GM04503 (cell line): ENCODE measurements at regions not wholly inside any gene's neighbourhood (a gene's known extent, or its start where the extent isn't known, plus 50 kb on each side); places are given as distances from the start of the nearest gene placed in this dataset.
"Not testable (repeated sequence)": the region's sequence is repeated elsewhere in the genome, so short reads cannot be mapped to it uniquely, and the experiment has no call there.

Experiments used
- DNase-seq: peaks from one replicate; pipeline ENCODE4 v3.0.0-alpha.2; 2012; ENCODE audit warnings: low read depth

DNA sequence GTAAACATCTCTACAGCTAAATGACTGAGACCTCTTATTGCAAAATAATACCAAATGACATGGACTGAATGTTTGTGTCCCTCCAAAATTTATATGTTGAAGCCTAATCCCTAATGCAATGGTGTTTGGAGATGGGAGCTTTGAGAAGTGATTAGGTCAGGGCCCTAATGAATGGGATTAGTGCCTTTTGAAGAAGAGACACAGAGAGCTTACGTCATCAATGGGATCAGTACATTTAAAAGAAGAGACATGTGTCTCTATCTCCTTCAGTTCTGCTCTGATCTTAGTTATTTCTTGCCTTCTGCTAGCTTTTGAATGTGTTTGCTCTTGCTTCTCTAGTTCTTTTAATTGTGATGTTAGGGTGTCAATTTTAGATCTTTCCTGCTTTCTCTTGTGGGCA is 301.6 kb upstream of the FSTL5 start:
- not testable (repeated sequence) for DNase-seq

DNA sequence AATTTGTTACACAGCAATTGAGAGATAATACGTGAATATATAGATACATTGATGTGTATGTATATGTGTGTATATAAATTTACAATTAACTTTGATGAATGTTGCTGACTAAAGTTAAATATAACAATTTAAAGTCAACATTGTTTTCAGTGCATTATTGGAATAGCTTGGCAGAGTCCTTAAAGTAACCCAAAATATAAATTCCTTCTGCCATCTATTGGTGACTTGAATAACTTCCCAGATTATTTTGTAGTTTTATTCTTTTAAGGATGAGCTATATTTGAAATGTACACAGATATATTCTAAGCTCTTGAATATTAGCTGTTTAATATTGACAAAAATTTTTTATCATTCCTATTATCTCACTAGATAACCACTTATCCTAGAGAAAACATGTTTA is 298.2 kb upstream of the FSTL5 start:
- no peak for DNase-seq

DNA sequence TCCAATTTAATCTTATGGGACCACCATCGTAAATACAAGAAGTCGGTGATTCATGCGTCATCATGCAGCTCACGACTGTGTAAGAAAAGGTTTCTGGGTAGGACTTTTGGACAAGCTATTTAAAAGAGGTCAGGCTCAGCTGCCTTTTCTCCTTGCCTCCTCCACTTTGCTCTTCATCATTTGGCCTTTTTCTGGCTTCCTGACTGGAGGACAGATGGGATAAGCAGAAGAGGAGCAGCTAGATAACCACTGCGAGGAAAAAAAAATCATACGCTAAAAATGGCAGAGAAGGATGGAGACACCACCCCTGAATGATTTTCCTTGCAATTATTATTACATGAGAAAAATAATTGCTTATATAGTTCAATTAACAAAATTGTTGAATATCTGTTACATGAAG is 294.3 kb upstream of the FSTL5 start:
- DNase-seq: no peak

DNA sequence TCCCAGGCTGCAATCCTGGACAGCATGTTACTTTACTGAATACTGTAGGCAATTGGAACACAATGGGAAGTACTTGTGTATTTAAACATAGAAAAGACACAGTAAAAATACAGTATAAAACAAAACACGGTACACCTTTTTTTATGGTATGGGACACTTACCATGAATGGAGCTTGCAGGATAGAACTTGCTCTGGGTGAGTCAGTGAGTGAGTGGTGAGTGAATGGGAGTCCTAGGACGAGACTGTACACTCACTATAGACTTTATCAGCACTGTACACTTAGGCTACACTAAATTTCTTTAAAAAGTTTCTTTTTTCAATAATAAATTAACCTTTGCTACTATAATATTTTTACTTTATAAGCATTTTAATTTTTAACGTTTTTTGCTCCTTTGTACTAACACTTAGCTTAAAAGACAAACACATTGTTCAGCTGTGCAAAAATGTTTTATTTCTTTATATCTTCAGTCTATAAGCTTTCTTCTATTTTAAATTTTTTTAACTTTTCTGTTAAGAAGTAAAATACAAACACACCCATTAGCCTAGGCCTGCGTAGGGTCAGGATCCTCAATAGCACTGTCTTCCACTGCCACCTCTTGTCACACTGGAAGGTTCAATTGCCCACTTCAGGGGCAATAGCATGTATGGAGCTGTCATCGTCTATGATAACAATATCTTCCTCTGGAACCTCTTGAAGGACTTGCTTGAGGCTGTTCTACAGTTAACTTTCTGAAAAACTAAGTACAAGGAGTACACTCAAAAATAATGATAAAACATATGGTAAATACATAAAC is 293.5 kb upstream of the FSTL5 start:
- no peak for DNase-seq

DNA sequence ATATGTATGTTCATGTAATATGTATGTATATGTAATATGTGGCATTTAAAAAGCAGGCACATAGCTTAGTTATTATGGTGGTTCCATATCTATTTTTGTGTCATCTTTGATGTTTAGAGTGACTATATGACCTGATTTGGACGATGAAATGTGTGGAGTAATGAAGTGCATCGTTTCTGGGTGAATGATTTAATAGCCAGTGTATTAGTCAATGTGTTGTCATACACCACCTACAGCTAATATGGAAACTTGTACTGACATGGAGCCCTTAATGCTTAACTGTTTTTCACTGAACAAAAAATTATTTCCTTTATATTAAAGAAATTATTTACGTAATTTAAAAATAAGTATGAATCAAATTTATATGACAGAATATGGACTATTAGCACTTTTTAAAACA is 292.3 kb upstream of the FSTL5 start:
- DNase-seq: no peak

DNA sequence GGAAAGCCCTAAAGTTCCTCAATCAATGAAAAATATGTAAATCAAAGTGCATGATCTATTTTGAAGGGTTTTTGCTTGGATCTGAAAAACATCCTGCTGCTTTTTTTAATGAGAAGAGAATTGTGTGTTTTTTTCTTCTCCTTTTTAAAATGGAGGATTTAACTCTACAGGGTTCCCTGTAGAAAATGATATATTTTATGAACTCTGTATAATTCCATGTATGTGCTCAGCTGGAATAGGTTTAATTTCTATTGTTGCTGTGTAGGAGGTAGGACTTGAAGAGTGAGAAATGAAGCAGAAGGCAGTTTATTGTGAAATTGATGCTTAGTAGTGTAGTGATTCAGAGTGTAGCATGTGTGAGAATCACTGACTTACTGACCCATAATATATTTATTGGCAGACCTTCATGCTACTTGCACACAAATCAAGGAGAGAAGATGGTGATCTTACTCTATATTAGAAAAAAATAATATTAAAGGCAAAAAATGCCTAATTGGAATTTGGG is 286.8 kb upstream of the FSTL5 start:
- DNase-seq: no peak

DNA sequence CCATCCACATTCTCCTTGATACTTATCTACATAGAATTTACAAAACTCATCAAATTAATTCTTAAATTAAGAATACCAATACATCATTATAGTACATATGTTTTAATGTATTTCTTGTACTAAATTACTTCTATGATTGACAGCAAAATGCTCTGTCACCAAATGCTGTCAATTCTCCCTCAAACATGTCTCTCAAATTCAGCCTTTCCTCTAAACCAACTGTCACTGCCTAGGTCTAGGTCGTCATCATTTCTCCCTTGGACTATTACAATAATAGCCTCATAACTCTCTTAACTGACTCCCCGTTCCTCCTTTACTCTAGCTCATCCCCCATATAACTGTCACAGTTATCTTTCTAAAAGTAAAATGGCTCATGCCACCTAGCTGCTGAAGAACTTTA is 279.7 kb upstream of the FSTL5 start:
- no peak for DNase-seq

DNA sequence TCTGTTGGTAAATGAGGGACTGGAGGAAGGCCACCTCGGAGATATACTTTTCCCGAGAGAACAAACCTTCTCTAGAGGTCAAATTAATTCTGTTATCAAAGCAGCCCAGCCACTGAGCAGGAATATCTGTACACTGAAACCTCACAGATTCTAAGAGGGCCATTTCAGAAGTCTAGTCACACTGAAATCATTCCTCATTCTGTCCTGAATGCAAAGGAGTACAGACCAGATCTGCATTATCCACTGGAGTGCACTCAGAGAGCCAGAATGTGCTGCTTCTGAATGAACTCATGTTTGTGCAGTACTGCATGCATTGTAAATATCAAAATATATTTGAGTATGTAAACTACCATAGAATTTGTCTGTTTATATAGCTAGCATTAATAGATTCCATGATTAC is 278.3 kb upstream of the FSTL5 start:
- no peak for DNase-seq

DNA sequence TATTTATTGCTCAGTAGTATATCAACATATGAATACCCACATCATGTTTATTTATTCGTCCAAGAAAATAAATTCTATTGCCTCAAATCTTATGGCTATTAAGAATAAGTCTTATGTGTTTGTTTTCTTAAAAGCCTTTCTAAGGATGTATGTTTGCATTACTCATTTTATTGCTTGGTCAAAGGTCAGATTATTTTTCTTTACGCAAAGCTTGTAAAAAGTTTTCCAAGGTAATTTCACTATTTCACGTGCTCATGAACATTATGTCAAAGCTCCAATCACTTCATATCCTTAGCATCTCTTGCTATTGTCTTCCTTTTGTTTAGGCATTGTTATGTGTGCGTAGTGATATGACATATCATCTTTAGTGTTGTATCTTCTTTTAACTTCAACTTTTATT is 258.5 kb upstream of the FSTL5 start:
- no peak for DNase-seq

DNA sequence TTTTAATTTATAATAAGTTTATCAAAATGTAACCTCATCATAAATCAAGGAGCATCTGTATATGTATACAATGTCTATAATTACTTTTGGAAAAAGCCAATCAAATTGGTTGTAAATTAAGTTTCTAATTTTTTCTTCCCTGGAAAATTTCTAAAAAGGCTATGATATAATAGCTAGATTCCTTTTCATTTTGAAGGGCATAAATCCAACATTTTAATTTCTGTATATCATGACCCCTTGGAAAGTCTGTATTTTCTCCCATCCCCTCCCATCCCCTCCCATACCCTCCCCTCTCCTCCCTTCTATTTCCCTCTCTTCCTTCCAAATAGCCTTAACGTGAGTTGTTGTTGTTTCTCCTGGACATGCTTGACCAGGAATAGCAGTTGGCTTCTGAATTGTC is 247.1 kb upstream of the FSTL5 start:
- DNase-seq: no peak

DNA sequence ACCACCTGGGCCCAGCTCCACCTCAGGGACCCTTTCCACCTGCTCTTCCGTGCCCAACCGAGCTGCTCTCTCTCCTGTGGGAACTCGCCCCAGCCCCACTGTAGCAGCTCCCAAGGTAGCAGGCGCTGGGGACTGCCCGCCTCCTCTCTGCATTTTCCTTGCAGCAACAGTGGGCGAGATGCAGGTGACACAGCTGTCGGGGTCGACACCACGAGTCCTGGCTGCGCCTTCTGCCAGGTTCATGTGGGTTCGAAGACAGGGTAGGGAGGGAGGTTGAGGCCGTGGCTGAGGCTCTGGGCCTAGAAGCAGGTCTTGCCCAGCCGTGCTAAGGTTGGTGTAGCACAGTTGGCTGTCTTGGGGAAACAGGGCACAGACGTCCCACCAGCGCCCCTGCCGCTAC is 245.2 kb upstream of the FSTL5 start:
- DNase-seq: no peak

DNA sequence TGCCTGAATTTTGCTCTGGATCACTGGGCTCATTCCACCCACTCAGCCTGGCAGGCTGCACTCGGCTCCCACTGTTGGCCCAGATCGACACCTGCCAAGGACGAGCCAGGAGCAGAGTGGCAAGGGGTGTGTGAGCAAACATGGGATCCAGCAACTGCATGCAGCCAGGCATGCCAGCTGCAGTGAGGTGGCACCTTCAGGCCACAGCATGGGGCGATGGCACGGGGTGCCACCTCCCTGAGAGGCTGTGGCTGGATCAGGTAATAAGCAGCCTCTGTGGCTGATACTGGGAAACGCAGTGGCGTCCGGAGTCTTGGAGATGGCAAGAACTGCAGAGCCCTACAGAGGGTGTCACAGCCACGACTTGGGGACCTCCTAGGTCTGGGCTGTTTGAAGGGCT is 244.5 kb upstream of the FSTL5 start:
- DNase-seq: no peak

DNA sequence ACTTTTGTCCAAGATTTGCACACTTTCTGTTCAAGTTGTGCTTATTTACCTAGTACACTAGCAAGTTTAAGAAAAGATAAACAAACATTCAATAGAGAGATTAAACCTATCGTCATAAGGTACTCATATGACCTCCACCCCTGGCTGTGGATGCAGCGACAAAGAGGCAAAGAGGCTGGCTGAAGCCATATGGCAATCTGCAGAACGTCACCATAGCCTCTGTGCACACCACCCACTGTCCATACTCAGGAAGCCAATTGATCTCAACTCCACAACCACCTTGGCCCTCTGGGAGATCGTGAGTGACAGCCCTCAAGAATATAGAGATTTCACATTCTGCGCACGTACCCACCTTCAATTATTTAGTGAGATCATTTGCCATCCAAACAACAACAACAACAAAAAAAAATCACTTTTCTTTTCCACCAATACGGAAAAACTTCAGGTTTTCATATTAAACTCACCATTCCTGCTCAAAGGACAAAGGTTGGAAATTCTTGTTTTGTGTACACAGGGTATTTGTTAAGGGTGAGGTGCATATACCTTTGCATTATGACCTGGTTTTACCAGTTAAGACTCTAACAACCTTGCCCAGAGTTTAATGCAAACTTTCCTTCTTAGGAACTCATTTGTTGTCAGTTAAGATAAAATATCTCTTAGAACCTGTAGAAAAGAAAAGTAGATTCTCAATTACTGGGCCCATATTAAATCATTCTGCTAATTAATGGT is 243.0 kb upstream of the FSTL5 start:
- no peak for DNase-seq

DNA sequence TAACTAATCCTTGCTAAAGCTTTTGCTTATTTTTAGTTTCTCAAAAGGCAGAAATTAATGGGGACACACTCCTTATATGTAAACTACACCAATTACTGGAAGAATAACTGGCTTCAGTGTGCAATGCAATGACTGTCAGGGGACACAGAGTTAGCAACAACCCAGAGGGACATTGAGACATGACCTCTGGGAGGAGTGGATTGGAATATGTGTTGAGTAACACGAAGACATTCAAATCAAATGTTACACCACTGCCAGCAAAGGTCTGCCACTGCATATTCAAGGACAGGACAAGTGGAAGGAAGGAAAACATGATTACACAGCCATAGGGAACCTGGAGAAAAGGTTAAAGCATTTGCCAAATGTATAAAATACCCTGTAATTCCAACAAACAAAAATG is 240.1 kb upstream of the FSTL5 start:
- no peak for DNase-seq

DNA sequence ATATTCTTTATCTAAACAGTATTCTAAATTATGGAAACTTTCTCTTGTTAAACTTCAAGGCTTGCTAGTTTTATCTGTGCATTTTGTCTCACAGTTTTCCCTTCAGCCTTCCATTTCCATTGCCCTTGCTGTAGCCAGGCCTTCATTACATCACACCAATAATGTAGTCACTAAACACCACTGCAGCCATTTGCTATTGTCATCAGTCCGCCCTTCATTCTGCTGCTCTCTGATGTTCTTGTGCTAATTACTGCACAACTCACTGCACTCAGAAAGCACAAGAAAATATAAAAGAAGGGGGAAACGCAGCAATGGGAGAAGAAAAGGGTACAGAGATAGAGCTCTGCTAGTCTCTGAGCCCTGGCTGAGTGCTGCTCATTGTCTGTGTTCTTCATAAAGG is 239.6 kb upstream of the FSTL5 start:
- DNase-seq: no peak

DNA sequence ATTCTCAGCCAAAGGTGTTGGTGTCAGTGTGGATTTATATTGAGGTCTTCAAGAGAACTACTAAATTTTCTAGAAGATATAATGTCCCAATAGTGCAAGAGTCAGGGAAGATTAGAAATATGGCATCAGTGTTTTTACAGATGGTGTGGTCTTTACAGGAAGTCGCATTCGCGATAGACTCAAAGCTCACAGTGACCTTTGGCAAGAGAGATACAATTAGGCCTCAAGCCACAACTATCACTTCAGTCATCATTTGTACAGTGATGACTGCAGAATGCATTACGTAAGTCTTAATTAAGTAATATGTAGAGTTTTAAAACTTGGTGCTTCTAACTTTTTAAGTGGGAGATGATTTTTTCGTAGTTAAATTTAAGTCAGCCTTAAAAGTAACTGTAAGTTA is 237.2 kb upstream of the FSTL5 start:
- DNase-seq: no peak

DNA sequence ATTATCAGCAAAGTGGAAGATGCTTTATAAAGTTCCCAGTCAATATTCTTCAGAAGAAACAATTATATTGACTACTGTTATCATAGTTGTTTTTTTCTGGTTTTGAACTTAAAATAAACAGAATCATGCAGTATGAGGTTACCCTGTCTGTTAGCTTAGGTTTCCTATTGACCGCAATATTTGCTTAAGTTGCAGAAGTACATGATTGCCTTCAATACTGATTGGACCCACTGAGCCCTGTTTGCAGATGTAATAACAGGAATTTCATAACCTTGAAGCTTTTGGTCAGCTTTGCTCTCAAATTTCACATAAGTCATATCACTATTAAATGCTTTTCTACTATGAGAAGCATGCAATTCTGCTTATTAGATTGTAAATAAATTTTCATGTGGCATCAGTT is 229.1 kb upstream of the FSTL5 start:
- DNase-seq: no peak

DNA sequence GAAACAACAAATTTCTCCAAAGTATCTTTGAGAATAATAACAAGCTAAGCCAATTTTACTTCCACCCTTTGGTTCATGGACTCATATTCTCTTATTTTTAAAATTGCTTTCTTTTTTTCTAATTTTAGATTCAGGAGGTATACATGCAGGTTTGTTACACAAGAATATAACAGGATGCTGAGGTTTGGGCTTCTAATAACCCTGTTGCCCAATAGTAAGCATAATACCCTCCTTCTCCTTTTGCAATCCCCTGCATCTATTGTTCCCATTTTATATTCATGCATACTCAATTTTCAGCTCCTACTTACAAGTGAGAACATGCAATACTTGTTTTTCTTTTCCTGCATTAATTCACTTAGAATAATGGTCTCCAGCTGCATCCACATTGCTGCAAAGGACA is 202.3 kb upstream of the FSTL5 start:
- no peak for DNase-seq

DNA sequence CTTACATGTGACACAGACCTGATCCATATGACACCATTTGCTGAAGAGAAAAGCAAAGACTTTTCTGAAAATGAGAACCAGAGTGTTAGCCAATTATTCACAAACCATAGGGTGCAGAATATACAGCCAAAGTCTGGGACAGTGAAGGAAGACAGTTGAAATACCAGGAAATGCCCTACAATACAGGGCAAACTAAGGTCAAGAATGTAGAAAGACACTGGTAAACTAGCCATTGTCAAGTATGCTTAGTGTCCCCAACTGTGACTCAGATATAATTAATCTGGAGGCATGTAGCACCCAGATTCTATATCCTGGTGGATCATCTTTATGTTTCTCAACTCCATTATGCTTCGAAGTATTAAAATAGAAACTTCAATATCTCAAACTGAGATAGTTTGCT is 200.9 kb upstream of the FSTL5 start:
- DNase-seq: no peak

DNA sequence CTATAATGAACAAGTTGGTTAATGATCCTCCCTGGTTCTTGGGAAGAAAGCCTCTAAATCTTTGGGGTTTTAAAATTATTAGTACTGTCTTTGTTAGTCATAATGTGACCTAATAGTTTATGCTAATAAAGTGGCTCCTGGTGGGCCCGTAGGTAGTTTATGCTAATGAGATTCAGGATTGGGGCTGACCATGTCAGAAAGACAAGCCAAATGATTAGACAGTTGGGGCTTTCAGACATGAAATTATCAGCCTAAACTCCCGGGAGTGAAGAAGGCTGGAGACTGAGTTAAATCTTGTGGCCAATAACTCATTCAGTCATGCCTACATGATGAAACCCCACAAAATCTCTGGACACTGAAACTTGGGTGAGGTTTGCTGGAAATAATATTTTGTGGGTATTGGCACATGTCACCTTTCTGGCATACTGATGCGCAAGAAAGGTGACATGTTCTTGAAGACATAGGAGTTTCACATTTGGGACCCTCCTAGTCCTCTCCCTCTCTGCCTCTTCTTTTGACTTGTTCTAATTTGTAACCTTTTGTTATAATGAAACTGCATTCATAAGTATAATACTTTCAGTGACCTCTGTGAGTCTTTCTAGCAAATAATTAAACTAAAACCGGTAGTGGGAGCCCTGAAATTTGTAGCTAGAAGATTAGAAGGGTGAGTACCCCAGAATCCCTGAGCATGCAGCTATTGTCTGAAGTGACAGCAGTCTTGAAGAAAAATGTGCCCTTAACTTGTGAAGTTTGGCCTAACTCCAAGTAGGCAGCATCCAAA is 196.8 kb upstream of the FSTL5 start:
- DNase-seq: no peak

DNA sequence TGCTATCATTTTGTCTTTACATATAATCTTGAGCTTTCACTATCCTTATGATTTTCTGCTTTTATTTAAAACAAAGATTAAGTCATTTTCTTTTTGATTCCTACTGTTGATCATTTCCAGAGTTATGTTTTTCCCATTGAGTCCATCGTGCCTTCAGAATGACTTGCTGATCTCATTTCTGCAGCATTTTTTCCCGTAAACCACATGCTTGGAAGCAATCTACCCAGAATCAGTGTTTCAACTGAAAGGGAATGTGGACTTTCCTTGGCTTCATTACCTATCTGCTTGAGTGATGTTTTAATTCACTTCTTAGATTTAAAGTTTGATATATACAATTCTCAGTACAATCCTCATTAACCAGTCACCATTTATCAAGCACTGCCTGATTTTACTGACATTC is 192.4 kb upstream of the FSTL5 start:
- DNase-seq: no peak

DNA sequence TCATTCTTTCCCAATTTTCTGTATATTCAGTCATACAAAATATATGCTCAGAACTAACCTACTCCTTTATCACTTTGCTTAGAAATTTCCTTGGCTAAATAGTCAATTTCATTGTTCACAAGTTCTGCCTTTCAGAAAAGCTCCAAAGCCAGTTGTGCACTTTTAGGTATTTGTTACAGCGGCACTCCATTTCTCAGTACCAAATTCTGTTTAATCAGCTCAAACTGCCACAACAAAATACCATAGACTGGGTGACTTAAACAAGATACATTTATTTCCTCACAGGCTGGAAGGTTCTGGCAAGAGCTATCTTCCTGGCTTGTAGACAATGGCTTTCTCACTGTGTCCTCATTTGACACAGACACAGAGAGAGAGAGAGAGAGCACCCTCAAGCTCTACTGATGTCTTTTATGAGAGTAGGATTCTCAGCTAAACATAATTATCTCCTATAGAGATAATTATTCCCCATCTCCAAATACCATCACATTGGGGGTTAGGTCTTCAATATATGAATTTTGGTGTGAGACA is 188.8 kb upstream of the FSTL5 start:
- DNase-seq: no peak

DNA sequence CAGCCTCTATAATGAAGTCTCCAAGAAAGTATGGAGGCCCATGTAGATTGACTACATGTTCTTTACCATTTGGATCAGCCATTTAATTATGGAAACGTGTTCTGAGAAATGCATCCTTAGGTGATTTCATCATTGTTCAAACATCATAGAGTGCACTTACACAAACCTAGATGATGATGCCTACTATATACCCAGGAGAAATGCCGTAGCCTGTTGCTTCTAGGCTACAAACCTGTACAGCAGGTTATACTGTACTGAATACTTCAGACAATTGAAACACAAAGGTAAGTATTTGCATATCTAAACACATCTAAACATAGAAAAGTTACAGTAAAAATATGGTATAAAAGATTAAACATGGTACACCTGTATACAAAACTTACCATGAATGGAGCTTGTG is 186.5 kb upstream of the FSTL5 start:
- DNase-seq: no peak
